Stomach (tissue), 4 donors: ENCODE measurements at regions not wholly inside any gene's neighbourhood (a gene's known extent, or its start where the extent isn't known, plus 50 kb on each side); places are given as distances from the start of the nearest gene placed in this dataset.

Experiments used
- EP300 ChIP-seq: sonication (generic); formaldehyde crosslinking; IDR thresholded peaks from one replicate; pipeline ENCODE4 v1.6.1; 2017; ENCODE audit warnings: antibody characterized with exemption
- POLR2A ChIP-seq, 4 donors: fragments of 450-650 bp; IDR thresholded peaks; one replicate each; pipeline ENCODE4 v1.6.1; 2016; ENCODE audit warnings: antibody characterized with exemption in 4 of 4, control low read depth in 2 of 4, mild to moderate bottlenecking in 1 of 4, moderate library complexity in 1 of 4
- TF ChIP-seq, protein P1 (sequence below), 7 experiments: fragments of 450-650 bp in 4 of 7; fragments of 200-600 bp in 3 of 7; sonication (generic) in 3 of 7; IDR thresholded peaks; one replicate each; pipeline ENCODE4 v1.5.1; 2016 to 2019; ENCODE audit warnings: antibody characterized with exemption in 7 of 7, control low read depth in 2 of 7, mild to moderate bottlenecking in 1 of 7

DNA sequence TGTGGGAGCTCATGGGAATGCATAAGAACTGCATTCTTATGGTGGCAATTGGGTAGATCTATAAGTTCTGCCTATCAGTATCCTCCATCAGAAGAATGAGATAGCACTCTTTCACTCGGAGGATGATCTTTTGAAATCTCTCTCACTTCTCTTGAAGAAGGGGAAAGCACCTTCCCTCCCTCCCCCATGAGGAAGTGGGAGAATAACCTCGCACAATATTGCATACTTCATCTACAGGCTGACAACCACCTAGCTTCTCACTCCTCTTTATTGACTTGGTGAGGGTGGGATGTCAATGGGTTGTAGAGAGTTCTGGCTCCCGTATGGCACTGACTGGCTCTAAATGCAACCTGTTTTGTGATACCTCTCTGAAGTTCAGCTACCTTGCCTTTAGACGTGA, 146.7 kb upstream of the SPOCK3 start:
- TF ChIP-seq, protein P1, sequence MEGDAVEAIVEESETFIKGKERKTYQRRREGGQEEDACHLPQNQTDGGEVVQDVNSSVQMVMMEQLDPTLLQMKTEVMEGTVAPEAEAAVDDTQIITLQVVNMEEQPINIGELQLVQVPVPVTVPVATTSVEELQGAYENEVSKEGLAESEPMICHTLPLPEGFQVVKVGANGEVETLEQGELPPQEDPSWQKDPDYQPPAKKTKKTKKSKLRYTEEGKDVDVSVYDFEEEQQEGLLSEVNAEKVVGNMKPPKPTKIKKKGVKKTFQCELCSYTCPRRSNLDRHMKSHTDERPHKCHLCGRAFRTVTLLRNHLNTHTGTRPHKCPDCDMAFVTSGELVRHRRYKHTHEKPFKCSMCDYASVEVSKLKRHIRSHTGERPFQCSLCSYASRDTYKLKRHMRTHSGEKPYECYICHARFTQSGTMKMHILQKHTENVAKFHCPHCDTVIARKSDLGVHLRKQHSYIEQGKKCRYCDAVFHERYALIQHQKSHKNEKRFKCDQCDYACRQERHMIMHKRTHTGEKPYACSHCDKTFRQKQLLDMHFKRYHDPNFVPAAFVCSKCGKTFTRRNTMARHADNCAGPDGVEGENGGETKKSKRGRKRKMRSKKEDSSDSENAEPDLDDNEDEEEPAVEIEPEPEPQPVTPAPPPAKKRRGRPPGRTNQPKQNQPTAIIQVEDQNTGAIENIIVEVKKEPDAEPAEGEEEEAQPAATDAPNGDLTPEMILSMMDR (IDR thresholded peaks at IDR 0.05) = no peak
- no peak for TF ChIP-seq POLR2A (IDR thresholded peaks at IDR 0.05)
- no peak for TF ChIP-seq EP300
